TTC549 (cell line): ENCODE measurements at regions not wholly inside any gene's neighbourhood (a gene's known extent, or its start where the extent isn't known, plus 50 kb on each side); places are given as distances from the start of the nearest gene placed in this dataset.

ENCODE experiments used
- FAIRE-seq: peaks from 2 replicates; lab custom pipeline; 2012; peaks lifted over from hg19 to GRCh38; lab: Jason Lieb, UNC

- FAIRE-seq: no peak
Observed at GRCh38 chr7:68314208-68314607, 1284.1 kb upstream of the AUTS2 start.

- no peak for FAIRE-seq
Observed at GRCh38 chr7:68317476-68317875, 1280.8 kb upstream of the AUTS2 start.

DNA sequence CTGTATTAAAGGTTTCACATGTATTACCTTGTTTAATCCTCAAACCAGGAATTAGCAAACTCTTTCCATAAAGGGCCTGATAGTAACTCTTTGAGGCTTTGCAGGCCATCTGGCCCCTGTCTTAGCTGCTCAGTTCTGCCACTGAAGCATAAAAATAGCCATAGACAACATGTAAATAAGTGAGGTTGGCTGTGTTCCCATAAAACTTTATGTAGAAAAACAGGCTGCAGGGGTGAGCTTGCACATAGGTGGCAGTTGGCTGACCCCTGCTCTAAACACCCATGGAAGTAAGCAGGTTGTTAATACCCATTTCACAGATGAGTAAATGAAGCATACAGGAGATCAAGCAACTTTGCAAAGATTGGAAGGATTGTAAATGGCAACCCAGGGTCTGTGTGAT lies 1279.2 kb upstream of the AUTS2 start:
- no peak for FAIRE-seq

- no peak for FAIRE-seq
Observed at GRCh38 chr7:68321076-68321639, 1277.1 kb upstream of the AUTS2 start.

DNA sequence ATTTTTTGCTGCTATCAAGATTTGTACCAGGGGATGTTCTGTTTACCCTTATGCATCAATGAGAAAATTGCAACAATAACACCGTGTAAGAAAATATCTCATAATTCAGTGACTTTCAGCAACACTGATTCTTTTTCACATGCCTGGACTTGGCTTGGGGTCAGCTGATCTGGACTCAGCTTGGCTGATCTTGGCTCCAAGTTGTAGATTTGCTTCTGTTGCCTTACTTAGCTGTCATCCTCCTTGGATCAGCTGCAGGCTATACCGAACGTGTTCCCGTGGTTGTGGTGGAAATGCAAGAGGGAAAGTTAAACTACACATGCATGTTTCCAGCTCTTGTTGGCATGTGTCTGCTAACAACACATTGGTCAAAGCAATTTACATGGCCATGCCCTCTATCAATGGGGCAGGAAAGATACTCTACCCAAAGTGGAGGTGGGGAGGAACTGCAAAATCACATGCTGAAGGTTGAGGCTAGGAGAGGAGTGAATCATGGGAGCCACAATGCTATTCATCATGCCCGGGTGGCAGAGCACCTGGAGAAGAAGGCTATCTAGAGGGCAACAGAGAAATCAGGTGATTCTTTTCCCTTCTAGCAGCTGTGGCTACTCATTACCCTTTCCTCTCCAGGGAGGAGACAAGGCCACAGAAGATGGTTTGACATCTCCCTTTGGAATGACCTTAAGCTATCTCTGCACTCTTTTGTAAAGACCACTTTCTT lies 1276.3 kb upstream of the AUTS2 start:
- no peak for FAIRE-seq

- no peak for FAIRE-seq
Observed at GRCh38 chr7:68324621-68325020, 1273.7 kb upstream of the AUTS2 start.

GRCh38 chr7:68334216-68334615 lies 1264.1 kb upstream of the AUTS2 start:
- FAIRE-seq: no peak

- FAIRE-seq: no peak
Observed at GRCh38 chr7:68334636-68335272, 1263.5 kb upstream of the AUTS2 start.

DNA sequence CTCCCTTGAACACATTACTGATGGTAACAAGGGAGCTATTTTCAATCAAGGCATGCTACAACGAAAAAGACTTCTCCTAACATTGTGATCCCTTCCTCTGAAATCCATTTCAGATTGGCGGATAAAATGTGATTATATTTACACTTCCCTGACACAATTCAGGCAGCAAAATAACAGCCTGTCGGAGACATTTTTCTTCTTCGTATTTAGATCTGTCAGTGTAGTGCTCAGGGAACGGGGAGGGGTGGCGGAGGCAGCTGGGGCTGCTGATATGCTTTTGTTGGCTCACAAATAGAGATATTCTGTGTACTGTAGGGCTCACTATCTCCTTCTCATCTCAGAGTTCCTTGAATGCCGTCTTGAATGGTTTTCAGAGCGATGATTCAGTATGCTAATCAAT lies 1261.7 kb upstream of the AUTS2 start:
- no peak for FAIRE-seq

DNA sequence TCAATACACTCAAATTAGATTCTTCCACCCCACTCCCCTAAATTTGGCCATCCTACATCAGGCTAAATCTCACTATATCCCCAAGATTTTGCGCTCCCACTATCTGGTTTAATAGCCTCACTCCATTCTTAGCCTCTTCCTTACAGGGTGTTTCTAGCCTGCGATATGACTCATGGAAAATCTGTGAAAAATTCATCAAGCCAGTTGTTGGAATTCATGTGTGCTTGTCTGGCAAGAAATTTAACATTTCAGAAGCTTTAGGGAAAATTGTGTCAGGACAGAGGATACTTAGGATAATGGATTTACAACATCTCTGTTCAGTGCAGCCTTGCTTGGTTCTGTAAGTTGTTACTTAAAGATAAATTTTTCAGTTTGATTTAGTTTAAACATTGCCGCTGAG lies 1249.9 kb upstream of the AUTS2 start:
- no peak for FAIRE-seq

GRCh38 chr7:68362745-68363518 lies 1235.3 kb upstream of the AUTS2 start:
- no peak for FAIRE-seq

- FAIRE-seq: no peak
Observed at GRCh38 chr7:68364886-68365625, 1233.2 kb upstream of the AUTS2 start.

DNA sequence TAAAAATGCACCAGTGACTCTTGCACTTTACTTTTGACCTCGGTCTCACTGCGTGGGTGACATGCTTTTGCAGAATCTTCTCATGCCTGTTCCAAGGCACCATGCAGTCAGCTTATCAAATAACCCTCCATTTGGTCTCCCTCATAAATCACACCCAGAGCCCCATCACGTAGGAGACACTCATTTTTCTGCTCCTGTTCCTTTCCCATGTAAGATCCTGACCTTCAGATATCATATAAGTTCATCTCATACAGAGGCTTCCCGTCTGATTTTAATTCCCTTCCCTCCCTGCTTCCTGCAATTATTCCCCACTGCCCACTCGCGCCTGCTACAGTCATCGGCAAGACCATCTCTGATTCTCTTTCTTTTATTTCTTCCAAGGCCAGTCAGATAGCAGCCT lies 1226.3 kb upstream of the AUTS2 start:
- FAIRE-seq: no peak

DNA sequence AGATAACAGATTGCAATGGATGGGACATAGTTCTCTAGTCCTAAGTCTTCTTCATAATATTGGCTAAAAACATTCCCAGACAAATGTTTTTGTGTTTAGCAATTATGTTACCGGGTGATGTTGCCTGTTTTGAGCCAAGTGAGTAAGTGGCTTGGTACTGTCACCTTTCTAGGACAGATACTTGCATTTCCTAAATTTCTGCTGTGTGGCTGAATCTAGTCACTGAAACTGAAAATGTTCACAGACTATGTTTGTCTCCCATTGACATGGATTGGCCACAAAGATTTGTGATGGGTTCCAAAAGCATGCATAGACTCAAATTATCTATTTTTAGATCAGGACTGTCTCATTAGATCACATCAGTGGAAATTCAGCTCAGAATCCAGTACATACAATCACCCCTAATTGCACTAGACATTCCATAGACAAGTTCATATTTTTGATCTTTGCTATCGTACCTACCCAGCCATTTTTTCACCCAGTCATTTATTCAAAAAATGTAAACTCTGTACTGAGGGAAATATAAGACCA lies 1222.1 kb upstream of the AUTS2 start:
- no peak for FAIRE-seq

DNA sequence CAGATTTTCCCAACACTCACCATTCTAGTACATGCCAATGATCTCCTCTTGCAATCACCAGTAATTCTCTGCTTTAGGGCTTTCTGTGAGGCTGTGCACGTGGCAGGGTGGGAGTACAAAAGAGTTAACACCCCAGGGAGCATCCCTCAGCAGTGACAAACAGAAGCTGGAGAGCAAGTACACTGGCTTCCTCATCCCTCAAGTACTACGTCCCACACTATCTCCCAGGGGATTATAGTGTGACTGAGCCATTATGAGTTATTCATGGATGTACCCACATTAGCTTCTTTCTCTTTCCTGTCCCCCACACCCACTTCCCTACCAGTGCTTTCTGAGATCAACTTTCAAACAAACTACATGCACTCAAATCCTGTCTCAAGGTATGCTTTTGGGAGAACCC lies 1216.5 kb upstream of the AUTS2 start:
- no peak for FAIRE-seq

DNA sequence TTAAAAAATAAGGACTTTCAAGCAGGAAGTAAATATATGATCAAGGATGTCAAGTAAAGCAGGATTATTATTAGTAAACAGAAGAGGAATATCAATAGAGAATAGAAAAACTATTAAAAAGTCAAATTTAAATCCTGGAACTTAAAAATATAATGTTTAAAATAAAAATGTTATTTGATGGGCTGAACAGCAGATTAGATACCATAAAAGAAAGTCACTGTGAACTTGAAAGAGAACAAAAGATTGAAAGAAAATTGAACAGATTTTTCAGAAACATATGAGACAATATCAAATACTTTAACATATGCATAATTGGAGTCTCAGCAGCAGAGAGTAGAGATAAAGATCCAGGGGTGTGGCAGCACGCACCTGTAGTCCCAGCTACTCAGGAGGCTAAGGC lies 1213.7 kb upstream of the AUTS2 start:
- FAIRE-seq: no peak

DNA sequence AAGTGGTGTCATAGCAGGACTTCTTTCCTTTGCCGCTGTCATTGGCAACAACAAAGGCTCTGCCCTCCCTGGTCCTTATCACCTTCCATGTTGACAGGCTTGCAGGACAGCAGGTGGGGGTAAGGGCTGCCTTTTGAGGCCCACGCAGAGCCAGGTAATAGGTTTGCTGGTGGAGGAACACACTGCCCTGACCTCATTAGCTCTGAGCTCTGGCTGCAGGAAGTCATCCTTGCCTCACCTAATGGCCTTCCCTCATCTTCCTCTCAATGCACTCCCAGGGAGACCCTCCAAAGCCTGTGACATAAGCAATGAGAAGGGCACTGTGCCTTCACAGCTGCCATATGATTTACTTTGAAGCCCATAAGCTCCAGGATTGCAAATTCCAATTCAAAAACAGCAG lies 1205.2 kb upstream of the AUTS2 start:
- no peak for FAIRE-seq

DNA sequence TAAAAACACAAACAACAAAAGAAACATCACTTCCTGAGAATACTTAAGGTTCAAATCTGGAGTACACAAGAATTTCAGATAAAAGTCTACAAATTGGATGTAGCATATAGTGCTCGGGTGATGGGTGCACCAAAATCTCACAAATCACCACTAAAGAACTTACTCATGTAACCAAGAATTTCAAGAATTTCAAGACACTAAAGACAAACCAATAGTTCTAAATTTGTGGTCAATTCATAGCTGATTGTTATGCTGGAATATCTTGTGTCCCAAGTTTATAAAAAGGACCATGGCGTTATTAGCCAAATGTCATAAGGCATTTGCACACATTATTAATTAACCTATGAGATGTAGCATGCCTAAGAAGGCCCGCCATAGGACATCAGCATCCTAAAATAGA lies 1204.1 kb upstream of the AUTS2 start:
- FAIRE-seq: no peak

DNA sequence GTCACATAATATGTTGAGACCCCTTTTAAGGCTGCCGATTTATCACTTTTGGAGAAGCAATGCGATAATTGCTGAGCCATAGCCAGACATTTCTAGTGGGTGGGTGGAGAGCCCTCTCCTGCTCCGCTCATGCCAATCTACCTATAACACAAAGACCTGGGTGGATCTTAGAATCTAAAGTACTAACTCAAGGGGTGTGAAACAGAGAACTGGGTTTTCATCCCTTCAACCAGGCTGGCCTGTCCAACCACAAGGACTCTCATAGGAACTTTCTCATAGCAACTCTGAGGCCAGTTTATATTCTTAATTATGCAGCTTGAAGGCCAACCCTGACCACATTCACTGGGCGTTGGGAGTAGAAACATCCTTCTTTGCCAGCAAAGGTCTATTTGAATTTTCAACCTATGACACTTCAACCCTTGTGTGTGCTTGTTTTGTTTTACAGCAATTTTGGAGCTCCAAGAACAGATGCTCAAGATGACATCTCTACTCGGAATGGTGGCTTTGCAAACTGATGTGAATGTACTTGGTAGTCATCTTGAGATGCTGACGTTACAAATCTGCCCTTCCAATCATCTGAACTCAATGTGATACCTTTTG lies 1198.2 kb upstream of the AUTS2 start:
- no peak for FAIRE-seq

- FAIRE-seq: no peak
Observed at GRCh38 chr7:68400783-68401182, 1197.5 kb upstream of the AUTS2 start.

- FAIRE-seq: no peak
Observed at GRCh38 chr7:68401313-68401712, 1197.0 kb upstream of the AUTS2 start.

DNA sequence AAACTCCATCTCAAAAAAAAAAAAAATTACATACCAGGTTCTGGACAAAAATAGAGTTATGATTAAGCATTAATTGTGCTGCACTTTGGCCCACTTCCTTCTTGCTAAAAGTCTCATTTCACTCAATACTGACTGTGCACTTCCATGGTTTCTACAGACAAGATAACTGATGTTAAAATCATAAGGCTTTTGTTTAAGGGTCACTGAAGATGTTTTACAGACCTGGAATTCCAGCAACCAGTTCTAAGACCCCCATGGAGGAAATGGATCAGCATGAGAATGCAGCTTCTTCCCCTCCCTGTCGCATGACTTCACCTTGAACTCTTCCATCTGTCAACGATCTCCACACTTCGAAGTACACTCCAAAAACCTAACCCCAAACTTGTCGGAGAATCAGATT lies 1191.8 kb upstream of the AUTS2 start:
- no peak for FAIRE-seq
